SH-SY5Y (cell line): ENCODE measurements at regions not wholly inside any gene's neighbourhood (a gene's known extent, or its start where the extent isn't known, plus 50 kb on each side); places are given as distances from the start of the nearest gene placed in this dataset.

Experiments
- GATA2 ChIP-seq: IDR thresholded peaks from 2 replicates; pipeline ENCODE4 v1.6.1; 2011; ENCODE audit warnings: mild to moderate bottlenecking, low read depth, low read length
- GATA3 ChIP-seq: IDR thresholded peaks from 2 replicates; pipeline ENCODE4 v1.6.1; 2011; ENCODE audit warnings: low read depth, mild to moderate bottlenecking, low read length, moderate library complexity

DNA sequence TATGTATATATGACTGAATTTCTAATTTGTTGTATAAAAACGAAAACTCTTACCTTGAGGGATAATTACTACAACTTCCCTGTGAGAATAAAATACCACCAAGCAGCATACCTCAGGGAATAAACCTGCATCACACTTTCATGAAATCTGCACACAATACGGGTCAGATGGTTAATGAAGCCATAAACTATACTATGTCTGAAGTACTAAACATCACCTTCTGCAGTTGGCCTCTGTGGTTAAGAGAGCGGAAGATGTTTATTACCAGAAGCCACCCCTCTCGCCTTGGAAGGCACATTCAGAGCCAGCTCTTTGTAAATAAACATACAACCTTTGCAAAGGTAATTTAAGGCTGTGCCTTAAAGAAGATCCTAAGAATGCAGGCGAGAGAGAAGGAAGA is 462.1 kb upstream of the NR2F2 start:
- TF ChIP-seq GATA3 (no peak), GATA2 (no peak)
